Erythroblast (primary cell): ENCODE measurements at regions not wholly inside any gene's neighbourhood (a gene's known extent, or its start where the extent isn't known, plus 50 kb on each side); places are given as distances from the start of the nearest gene placed in this dataset.
"Not testable (repeated sequence)": the region's sequence is repeated elsewhere in the genome, so short reads cannot be mapped to it uniquely, and the experiment has no call there.

Experiments used
- GATA1 ChIP-seq: IDR thresholded peaks from 2 replicates; pipeline ENCODE4 v1.6.1; 2011; ENCODE audit warnings: low read depth, mild to moderate bottlenecking, control low read depth, low read length, moderate library complexity
- POLR2A ChIP-seq: IDR thresholded peaks from 2 replicates; pipeline ENCODE4 v1.6.1; 2011; ENCODE audit warnings: mild to moderate bottlenecking, low read length

- TF ChIP-seq POLR2A, GATA1: not testable (repeated sequence)
Observed at GRCh38 chr13:99727651-99728050, 226.4 kb downstream of the TM9SF2 start.
